Keratinocyte (primary cell): ENCODE measurements at regions not wholly inside any gene's neighbourhood (a gene's known extent, or its start where the extent isn't known, plus 50 kb on each side); places are given as distances from the start of the nearest gene placed in this dataset.

Source experiments
- EZH2 ChIP-seq: IDR thresholded peaks from one replicate; pipeline ENCODE4 v1.6.1; 2012; ENCODE audit warnings: inconsistent platforms, mild to moderate bottlenecking, low read length, moderate library complexity
- TF ChIP-seq, protein P1 (sequence below), 3 experiments: IDR thresholded peaks in 1 of 3; conservative IDR thresholded peaks in 1 of 3; optimal IDR thresholded peaks in 1 of 3; 2 replicates in 2 of 3; 3 replicates in 1 of 3; pipeline versions ENCODE3 to v1.5.1; 2011; ENCODE audit warnings: low read length in 3 of 3, mild to moderate bottlenecking in 3 of 3, moderate library complexity in 2 of 3, control low read depth in 1 of 3, inconsistent platforms in 1 of 3; ENCODE audit not compliant: insufficient read depth in 2 of 3; ENCODE audit errors: extremely low read depth in 1 of 3

DNA sequence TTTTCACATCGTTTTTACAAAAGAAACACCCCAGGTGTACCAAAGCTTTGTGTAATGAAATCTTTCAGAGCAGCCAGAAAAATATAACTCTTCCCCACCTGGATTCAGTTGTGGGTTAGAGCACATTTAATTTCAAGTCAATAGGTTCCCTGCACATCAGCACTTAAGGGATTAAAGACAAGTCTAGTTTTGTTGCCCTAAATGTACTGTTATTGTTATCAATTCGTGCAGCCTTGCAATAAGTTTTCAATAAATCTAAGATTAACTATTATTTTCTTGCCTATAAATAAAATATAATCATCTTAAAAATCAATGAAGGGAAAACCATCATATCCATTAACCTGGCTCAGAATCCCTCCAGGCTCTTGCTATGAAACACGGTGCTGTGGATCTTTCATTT is 172.5 kb upstream of the CDIN1 start:
- TF ChIP-seq, protein P1, sequence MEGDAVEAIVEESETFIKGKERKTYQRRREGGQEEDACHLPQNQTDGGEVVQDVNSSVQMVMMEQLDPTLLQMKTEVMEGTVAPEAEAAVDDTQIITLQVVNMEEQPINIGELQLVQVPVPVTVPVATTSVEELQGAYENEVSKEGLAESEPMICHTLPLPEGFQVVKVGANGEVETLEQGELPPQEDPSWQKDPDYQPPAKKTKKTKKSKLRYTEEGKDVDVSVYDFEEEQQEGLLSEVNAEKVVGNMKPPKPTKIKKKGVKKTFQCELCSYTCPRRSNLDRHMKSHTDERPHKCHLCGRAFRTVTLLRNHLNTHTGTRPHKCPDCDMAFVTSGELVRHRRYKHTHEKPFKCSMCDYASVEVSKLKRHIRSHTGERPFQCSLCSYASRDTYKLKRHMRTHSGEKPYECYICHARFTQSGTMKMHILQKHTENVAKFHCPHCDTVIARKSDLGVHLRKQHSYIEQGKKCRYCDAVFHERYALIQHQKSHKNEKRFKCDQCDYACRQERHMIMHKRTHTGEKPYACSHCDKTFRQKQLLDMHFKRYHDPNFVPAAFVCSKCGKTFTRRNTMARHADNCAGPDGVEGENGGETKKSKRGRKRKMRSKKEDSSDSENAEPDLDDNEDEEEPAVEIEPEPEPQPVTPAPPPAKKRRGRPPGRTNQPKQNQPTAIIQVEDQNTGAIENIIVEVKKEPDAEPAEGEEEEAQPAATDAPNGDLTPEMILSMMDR (optimal IDR thresholded peaks at IDR 0.05 in 1 of 3, IDR thresholded peaks at IDR 0.05 in 1 of 3, conservative IDR thresholded peaks at IDR 0.05 in 1 of 3; ENCODE audit: extremely low read depth in 1 of 3, insufficient read depth in 2 of 3, low read length in 3 of 3) = no peak
- no peak for TF ChIP-seq EZH2
